GM18861 (cell line): ENCODE measurements at regions not wholly inside any gene's neighbourhood (a gene's known extent, or its start where the extent isn't known, plus 50 kb on each side); places are given as distances from the start of the nearest gene placed in this dataset.
"Not testable (repeated sequence)": the region's sequence is repeated elsewhere in the genome, so short reads cannot be mapped to it uniquely, and the experiment has no call there.

Experiments used
- ATAC-seq: cut with Tn5 transposase; IDR thresholded peaks from one replicate; pipeline ENCODE4 v1.9.1; 2021; ENCODE audit not compliant: unreplicated experiment

GRCh38 chr18:51330148-51330547 lies 132.7 kb upstream of the MEX3C start:
- ATAC-seq = no peak

DNA sequence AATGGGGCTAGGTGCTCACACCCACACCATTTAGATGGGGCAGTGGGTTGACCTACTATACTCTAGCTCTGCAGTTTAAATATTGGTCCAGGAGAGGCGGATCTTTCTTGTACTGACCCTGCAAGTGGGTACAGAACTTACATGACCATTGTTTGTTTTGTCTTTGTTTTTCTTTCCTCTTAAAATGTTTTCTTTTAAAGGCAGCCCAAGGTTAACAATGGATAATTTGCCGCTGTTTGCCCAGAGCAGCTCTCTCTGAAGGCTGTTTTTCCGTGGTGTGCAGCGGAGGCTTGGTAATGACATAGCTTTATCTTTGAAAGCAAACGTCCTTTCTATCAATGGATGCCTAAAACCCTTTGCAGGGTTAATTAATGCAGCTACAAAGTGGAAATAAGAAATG lies 133.3 kb upstream of the MEX3C start:
- no peak for ATAC-seq

GRCh38 chr18:51337406-51337805 lies 139.9 kb upstream of the MEX3C start:
- ATAC-seq = no peak

DNA sequence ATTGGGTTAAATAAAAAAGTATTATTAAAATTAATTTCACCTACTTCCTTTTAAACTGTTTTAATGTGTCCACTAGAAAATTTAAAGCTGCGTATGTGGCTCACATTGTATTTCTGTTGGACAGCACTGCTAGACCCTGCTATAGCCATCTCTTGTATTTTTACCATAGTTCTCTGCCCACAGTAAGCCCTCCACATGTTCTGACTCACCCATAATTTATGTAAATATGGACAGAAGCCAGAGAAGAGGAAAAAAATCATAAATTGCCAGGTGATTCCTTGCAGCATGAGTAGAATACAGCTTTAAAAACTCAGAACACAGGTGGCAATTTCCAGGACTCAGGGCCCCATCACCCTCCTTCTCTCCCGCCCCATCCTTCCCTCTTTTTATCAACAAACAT lies 142.4 kb upstream of the MEX3C start:
- no peak for ATAC-seq

GRCh38 chr18:51340332-51340731 lies 142.9 kb upstream of the MEX3C start:
- no peak for ATAC-seq

DNA sequence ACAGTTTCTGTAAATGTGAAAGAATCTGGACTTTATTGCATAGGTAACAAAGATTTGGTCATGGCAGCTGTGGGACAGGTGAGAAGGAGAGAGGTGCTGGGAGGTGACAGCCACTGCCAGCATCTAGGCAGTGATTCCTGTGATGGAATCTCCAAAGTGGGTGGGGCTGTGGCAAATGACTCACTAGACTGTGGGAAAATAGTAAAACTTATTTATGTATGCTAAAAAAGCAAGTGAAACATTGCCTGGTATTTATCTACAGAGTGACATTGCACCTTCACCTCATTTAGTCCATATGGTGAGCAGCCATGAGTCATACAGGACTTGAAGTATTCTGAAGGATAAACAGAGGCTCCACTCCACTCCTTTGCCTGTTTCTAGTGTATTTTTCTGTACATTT lies 145.3 kb upstream of the MEX3C start:
- no peak for ATAC-seq

GRCh38 chr18:51345848-51346391 lies 148.4 kb upstream of the MEX3C start:
- no peak for ATAC-seq

GRCh38 chr18:51346404-51346803 lies 148.9 kb upstream of the MEX3C start:
- no peak for ATAC-seq

GRCh38 chr18:51350081-51350480 lies 152.6 kb upstream of the MEX3C start:
- ATAC-seq = no peak

DNA sequence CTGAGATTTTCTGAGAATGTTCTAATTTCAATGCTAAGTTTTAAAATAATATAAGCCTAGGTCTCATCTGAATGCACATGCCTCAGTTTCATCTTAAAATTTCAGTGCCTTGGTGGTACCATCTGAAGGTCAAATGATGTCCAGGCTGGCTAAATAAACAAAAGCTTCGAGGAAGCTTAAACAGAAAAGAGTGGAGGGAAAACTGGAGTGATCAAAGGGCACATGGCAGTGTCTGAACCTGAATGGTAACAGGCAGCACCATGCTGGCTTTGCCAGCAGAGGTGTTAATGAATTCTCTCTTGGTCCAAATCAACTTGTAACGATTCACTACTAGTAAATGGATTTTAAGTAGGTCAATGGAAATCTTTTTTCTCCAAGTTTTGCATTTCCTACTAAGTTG lies 158.4 kb upstream of the MEX3C start:
- ATAC-seq = no peak

- ATAC-seq = not testable (repeated sequence)
These were observed 162.8 kb upstream of the MEX3C start for GRCh38 chr18:51360301-51360700.

DNA sequence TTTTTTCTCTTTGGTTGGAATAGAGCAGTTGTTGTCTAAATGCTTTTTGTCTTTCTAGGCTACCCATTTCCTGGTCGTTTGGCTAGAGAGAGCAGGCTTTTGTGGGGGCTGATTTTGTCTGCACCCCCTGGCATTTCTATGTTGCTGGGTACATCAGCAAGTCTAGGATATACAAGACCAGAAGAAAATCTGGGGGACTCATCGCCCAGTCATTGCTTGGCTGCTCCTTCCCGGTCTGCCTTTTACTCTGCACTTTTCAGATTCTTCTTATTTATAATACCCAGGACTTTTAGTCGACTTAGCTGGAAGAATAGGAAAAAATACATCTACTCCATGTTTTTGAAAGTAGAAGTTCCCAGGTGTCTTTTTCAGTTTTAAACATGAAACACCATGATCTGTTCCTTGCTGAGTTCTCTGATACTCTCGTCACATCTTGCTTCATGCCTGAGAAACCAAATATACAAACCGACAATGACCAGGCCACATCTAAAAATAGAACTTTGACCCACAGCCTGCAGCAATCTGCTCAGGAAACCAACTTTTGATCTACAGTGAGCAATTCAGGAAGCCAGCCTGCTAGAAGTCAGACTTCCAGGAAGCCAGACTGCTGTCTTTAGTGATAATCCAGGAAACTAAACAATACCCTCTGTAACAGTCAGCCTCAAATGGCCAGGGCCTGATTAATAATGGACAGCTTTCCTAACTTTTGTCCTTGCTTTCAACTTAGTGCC lies 163.8 kb upstream of the MEX3C start:
- ATAC-seq = peak; percentile 79

DNA sequence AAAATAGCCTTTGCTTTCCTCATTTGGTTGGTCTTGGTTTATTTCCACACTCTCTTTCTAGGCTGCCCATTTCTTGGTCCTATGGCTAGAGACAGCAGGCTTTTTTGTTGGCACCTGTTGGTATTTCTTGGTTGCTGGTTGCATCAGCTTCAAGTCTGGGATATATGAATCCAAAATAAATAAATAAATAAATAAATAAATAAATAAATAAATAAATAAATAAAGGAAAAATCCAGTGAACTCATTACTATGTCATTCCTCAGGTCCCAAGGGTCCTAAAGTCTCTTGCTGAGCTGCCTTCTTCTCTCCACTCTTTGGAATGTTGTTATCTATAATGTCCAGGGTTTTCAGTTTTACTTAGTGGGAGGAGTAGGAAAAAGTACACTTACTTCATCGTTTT lies 165.9 kb upstream of the MEX3C start:
- ATAC-seq = no peak

GRCh38 chr18:51370996-51371395 lies 173.5 kb upstream of the MEX3C start:
- ATAC-seq = no peak

GRCh38 chr18:51371929-51372328 lies 174.4 kb upstream of the MEX3C start:
- ATAC-seq = no peak

GRCh38 chr18:51382081-51382480 lies 184.6 kb upstream of the MEX3C start:
- ATAC-seq = no peak

- no peak for ATAC-seq
These were observed 185.6 kb upstream of the MEX3C start for GRCh38 chr18:51383116-51383515.

- ATAC-seq = no peak
These were observed 186.2 kb upstream of the MEX3C start for GRCh38 chr18:51383711-51384110.

DNA sequence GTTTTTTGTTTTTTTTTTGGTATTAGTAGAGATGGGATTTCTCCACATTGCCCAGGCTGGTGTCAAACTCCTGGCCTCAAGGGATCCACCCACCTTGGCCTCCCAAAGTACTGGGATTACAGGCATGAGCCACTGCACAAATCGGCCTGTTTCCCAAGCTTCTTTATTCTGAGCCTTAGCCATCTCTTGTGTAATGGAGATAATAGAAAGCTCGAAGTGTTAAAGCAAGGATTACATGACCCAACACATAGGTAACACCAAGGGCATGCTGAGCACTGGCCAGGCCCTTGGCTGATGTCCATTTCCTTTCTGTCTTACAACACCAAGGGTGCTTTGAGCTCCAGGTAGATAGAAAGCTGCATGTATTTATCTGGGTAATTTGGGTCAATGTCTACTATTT lies 187.8 kb upstream of the MEX3C start:
- ATAC-seq = no peak

DNA sequence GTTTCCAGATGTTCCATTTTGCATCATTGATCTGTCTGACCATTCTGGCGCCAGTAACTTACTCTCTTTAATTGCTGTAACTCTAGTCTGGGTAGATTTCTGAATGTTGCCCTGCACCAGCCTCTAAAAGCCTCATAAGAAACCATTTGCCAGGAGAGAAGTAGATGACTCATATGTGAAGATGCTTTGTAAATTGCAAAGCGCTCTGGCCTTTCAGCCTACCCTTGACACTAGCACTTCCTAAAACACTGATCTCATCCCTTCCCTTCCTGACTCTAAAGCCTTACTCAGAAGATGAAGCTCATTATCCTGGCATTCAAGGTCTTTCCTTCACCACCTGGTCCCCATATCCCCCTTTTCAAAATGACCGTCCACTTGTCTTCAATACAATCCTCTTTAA lies 193.2 kb upstream of the MEX3C start:
- no peak for ATAC-seq

DNA sequence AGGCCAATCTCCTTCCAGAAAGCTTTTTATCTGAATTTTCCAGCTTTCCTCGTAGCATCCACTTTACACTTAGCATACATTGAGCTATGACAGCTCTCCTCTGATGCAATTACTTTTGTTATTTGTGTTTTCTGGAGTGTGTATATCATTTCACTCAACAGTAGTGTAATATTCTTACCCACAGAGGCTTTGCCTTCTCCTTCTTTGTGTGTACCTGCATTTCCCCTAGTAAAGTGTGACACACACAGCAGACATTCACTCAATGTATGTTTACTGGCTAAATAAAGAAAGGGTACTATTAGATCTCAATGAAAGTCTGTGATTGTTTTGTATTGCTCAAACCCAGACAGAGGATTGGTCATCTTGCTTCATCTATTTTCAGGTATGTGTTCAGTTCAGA lies 193.7 kb upstream of the MEX3C start:
- ATAC-seq = no peak

GRCh38 chr18:51391731-51392130 lies 194.2 kb upstream of the MEX3C start:
- ATAC-seq = no peak

- ATAC-seq = no peak
These were observed 200.0 kb upstream of the MEX3C start for GRCh38 chr18:51397347-51397962.
